ENCODE measurements at regions not wholly inside any gene's neighbourhood (a gene's known extent, or its start where the extent isn't known, plus 50 kb on each side); places are given as distances from the start of the nearest gene placed in this dataset.

- Histone ChIP-seq H3K4me2 (ENCODE audit: low read length) (no peak overlapping the region), H4K20me1 (ENCODE audit: insufficient read depth) (no peaks in the 10 kb centered on the region), H3F3A (ENCODE audit: insufficient read depth, low read length, poor library complexity, severe bottlenecking) (no peaks in the 10 kb centered on the region), H3K9me3 (ENCODE audit: low read length) (no peaks in the 10 kb centered on the region), H2AFZ (ENCODE audit: low read depth, low read length) (no peak overlapping the region), H3K9me2 (ENCODE audit: insufficient read depth, low read length) (no peaks in the 10 kb centered on the region), H3K4me3 (ENCODE audit: low read length) (no peak overlapping the region), H3K27me3 (ENCODE audit: insufficient read depth, low read depth, low read length) (no peaks in the 10 kb centered on the region), H3K79me2 (replicated peaks; ENCODE audit: insufficient read depth, low read length) (no peaks in the 10 kb centered on the region), H3K9ac (ENCODE audit: low read length) (no peak overlapping the region), H3K27ac (ENCODE audit: low read length) (no peak overlapping the region), H3K36me3 (ENCODE audit: insufficient read depth, low read length) (no peaks in the 10 kb centered on the region)
- TF ChIP-seq REST (IDR thresholded peaks at IDR 0.05; ENCODE audit: borderline replicate concordance) (no peak), EP300 (conservative IDR thresholded peaks at IDR 0.05; ENCODE audit: poor library complexity, severe bottlenecking) (no peak), EZH2 (IDR thresholded peaks at IDR 0.05; ENCODE audit: borderline replicate concordance, insufficient read depth, low read length, poor library complexity, severe bottlenecking) (no peak), MXI1 (conservative IDR thresholded peaks at IDR 0.05; ENCODE audit: poor library complexity, severe bottlenecking) (no peak), RAD21 (conservative IDR thresholded peaks at IDR 0.05) (no peak)
- TF ChIP-seq, protein P1, sequence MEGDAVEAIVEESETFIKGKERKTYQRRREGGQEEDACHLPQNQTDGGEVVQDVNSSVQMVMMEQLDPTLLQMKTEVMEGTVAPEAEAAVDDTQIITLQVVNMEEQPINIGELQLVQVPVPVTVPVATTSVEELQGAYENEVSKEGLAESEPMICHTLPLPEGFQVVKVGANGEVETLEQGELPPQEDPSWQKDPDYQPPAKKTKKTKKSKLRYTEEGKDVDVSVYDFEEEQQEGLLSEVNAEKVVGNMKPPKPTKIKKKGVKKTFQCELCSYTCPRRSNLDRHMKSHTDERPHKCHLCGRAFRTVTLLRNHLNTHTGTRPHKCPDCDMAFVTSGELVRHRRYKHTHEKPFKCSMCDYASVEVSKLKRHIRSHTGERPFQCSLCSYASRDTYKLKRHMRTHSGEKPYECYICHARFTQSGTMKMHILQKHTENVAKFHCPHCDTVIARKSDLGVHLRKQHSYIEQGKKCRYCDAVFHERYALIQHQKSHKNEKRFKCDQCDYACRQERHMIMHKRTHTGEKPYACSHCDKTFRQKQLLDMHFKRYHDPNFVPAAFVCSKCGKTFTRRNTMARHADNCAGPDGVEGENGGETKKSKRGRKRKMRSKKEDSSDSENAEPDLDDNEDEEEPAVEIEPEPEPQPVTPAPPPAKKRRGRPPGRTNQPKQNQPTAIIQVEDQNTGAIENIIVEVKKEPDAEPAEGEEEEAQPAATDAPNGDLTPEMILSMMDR (IDR thresholded peaks at IDR 0.05; ENCODE audit: poor library complexity, severe bottlenecking), result no peak
Measured at GRCh38 chr7:118006979-118007378, 133.7 kb upstream of the CTTNBP2 start.

GRCh38 chr7:118009419-118009818 lies 136.2 kb upstream of the CTTNBP2 start:
- H3F3A ChIP-seq (ENCODE audit: insufficient read depth, low read length, poor library complexity, severe bottlenecking), result no peaks in the 10 kb centered on the region
- H3K27me3 ChIP-seq (ENCODE audit: insufficient read depth, low read depth, low read length), result no peaks in the 10 kb centered on the region
- H3K4me2 ChIP-seq (ENCODE audit: low read length), result no peak overlapping the region
- H3K27ac ChIP-seq (ENCODE audit: low read length), result no peak overlapping the region
- H3K9me2 ChIP-seq (ENCODE audit: insufficient read depth, low read length), result no peaks in the 10 kb centered on the region
- no peaks in the 10 kb centered on the region for H4K20me1 ChIP-seq (ENCODE audit: insufficient read depth)
- H3K9me3 ChIP-seq (ENCODE audit: low read length), result no peaks in the 10 kb centered on the region
- TF ChIP-seq MXI1 (conservative IDR thresholded peaks at IDR 0.05; ENCODE audit: poor library complexity, severe bottlenecking), result no peak
- H3K9ac ChIP-seq (ENCODE audit: low read length), result no peak overlapping the region
- H2AFZ ChIP-seq (ENCODE audit: low read depth, low read length), result no peak overlapping the region
- H3K36me3 ChIP-seq (ENCODE audit: insufficient read depth, low read length), result no peaks in the 10 kb centered on the region
- H3K79me2 ChIP-seq (replicated peaks; ENCODE audit: insufficient read depth, low read length), result no peaks in the 10 kb centered on the region
- no peak overlapping the region for H3K4me3 ChIP-seq (ENCODE audit: low read length)

DNA sequence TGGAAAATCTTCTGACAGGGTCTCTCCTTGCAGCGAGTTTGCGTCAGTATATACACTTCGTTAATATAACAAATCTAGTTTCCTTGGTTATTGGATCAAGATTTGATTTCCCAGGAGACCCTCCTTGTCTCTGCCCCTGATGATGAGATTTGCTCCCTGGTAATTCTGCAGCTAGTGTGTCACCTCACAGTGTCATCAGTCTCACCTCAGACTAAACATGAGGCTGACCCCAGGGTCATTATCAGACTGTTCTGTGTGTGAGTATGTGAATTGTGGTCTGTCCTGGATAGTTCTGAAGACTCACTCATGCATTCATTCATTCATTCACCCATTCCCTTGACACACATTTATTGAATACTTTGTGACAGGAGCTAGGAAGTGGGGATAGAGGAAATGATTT lies 138.4 kb upstream of the CTTNBP2 start:
- H3K27ac ChIP-seq (ENCODE audit: low read length), result no peak overlapping the region

More for the DNA sequence above, 138.4 kb upstream of the CTTNBP2 start:
- Histone ChIP-seq H3K4me2 (ENCODE audit: low read length) (no peak overlapping the region), H3K9me3 (ENCODE audit: low read length) (no peaks in the 10 kb centered on the region), H4K20me1 (ENCODE audit: insufficient read depth) (no peaks in the 10 kb centered on the region), H3K9me2 (ENCODE audit: insufficient read depth, low read length) (no peaks in the 10 kb centered on the region), H3K79me2 (replicated peaks; ENCODE audit: insufficient read depth, low read length) (no peaks in the 10 kb centered on the region), H3K36me3 (ENCODE audit: insufficient read depth, low read length) (no peaks in the 10 kb centered on the region), H3K9ac (ENCODE audit: low read length) (no peak overlapping the region), H2AFZ (ENCODE audit: low read depth, low read length) (no peak overlapping the region), H3K27me3 (ENCODE audit: insufficient read depth, low read depth, low read length) (no peaks in the 10 kb centered on the region), H3F3A (ENCODE audit: insufficient read depth, low read length, poor library complexity, severe bottlenecking) (no peaks in the 10 kb centered on the region), H3K4me3 (ENCODE audit: low read length) (no peak overlapping the region)
- TF ChIP-seq SMC3 (conservative IDR thresholded peaks at IDR 0.05; ENCODE audit: poor library complexity) (no peak), TAF1 (IDR thresholded peaks at IDR 0.05; ENCODE audit: low read depth) (no peak), RAD21 (conservative IDR thresholded peaks at IDR 0.05) (no peak), REST (IDR thresholded peaks at IDR 0.05; ENCODE audit: borderline replicate concordance) (no peak), MXI1 (conservative IDR thresholded peaks at IDR 0.05; ENCODE audit: poor library complexity, severe bottlenecking) (no peak), POLR2AphosphoS5 (IDR thresholded peaks at IDR 0.05) (no peak), EZH2 (IDR thresholded peaks at IDR 0.05; ENCODE audit: borderline replicate concordance, insufficient read depth, low read length, poor library complexity, severe bottlenecking) (no peak), EP300 (conservative IDR thresholded peaks at IDR 0.05; ENCODE audit: poor library complexity, severe bottlenecking) (no peak)
- TF ChIP-seq, protein P1 (IDR thresholded peaks at IDR 0.05; ENCODE audit: poor library complexity, severe bottlenecking), result no peak

All from neural cell (in vitro differentiated cells).